Erythroblast (primary cell): ENCODE measurements at regions not wholly inside any gene's neighbourhood (a gene's known extent, or its start where the extent isn't known, plus 50 kb on each side); places are given as distances from the start of the nearest gene placed in this dataset.

Source experiments
- GATA1 ChIP-seq: IDR thresholded peaks from 2 replicates; pipeline ENCODE4 v1.6.1; 2011; ENCODE audit warnings: low read depth, mild to moderate bottlenecking, control low read depth, low read length, moderate library complexity
- POLR2A ChIP-seq: IDR thresholded peaks from 2 replicates; pipeline ENCODE4 v1.6.1; 2011; ENCODE audit warnings: mild to moderate bottlenecking, low read length

DNA sequence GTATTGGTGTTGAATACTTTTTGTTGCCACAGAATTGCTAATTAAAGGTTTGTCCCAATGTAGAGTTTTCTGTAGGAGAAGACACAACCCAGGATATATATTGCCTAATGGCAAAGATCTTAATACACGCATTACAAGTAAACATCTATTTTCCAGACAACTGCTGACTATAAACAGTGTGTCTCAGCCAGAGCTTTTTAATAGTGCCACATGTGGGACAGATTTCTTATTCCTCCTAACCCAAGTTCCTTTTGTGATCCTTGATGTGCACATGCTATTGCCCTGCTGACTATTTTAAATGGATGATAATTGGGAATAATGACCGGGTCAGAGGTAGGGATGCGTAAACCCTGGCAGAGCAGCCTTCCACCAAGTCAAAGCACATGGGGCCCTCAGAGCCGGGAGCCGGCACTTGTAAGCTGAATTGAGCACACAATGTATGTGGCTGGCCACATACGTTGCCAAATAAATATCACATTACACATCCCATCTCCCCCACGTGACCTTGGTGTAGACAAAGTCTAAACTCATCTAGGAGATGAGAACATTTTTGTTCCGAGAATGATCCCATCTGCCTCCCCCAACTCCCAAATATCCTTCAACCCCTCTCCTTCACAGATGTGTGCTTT is 209.8 kb upstream of the NFIA start:
- TF ChIP-seq POLR2A (no peak), GATA1 (no peak)
